ENCODE measurements at regions not wholly inside any gene's neighbourhood (a gene's known extent, or its start where the extent isn't known, plus 50 kb on each side); places are given as distances from the start of the nearest gene placed in this dataset.

DNA sequence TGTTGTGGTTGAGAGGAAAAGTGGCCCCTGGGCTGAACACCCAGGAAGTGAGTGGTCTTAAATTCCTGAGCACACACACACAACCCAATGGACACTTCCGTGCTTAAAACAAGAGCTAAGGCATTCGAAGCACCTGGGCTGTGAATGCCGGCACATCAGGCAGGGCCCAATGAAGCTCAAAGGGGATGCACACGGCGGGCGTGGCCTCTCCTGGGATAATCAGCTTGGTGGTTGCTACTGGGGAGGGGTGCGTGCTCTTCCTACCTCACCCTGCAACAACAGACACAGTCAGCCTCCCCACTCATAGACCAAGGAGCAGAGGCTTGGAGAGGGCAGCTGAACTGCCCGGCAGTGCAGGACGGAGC lies 115.0 kb upstream of the TCERG1L start:
- H3K36me3 Mint-ChIP-seq (ENCODE audit: insufficient read depth, unreplicated experiment): no peaks in the 10 kb centered on the region
- no peaks in the 10 kb centered on the region for H3K9me3 ChIP-seq
- no TSS peak for BruUV-seq (replicated peaks)
- no peaks in the 10 kb centered on the region for H3K4me1 ChIP-seq
- no peaks in the 10 kb centered on the region for H3K27me3 ChIP-seq (replicated peaks; ENCODE audit: control insufficient read depth, insufficient read depth, low read length)
- peaks cover 19% of the 10 kb centered on the region for H3K27me3 Mint-ChIP-seq (ENCODE audit: insufficient read depth, unreplicated experiment)
- H3K4me3 Mint-ChIP-seq (ENCODE audit: unreplicated experiment): no peak overlapping the region
- POLR2A ChIA-PET: interaction anchor here (0.5 kb wide), 1 partner anchor 285 kb away, joined by 3 read pairs; no protein-coding TSS in a partner anchor
- DNase-seq: no peak
- H3K4me3 ChIP-seq (ENCODE audit: low read depth, low read length): no peak overlapping the region
- no peaks in the 10 kb centered on the region for H3K36me3 ChIP-seq (ENCODE audit: control insufficient read depth, insufficient read depth, low read length)
- CTCF ChIA-PET: no interaction called here
- no peaks in the 10 kb centered on the region for H3K9me3 Mint-ChIP-seq (ENCODE audit: unreplicated experiment)
- no peaks in the 10 kb centered on the region for H3K4me1 Mint-ChIP-seq (ENCODE audit: low read depth, unreplicated experiment)
- TF ChIP-seq CTCF (IDR thresholded peaks at IDR 0.05; ENCODE audit: insufficient read depth in 1 of 2, low read depth in 1 of 2, low read length in 1 of 2, severe bottlenecking in 1 of 2, unreplicated experiment in 1 of 2): no peak
- intact Hi-C loops (cut with micrococcal nuclease; ENCODE audit: unreplicated experiment): no loop called here
- H3K27ac Mint-ChIP-seq (ENCODE audit: unreplicated experiment): no peak overlapping the region

GRCh38 chr10:131427281-131427680 lies 115.8 kb upstream of the TCERG1L start:
- H3K4me1 ChIP-seq: no peaks in the 10 kb centered on the region
- no peak for TF ChIP-seq CTCF (IDR thresholded peaks at IDR 0.05; ENCODE audit: insufficient read depth in 1 of 2, low read depth in 1 of 2, low read length in 1 of 2, severe bottlenecking in 1 of 2, unreplicated experiment in 1 of 2)
- Mint-ChIP-seq H3K9me3 (ENCODE audit: unreplicated experiment) (no peaks in the 10 kb centered on the region), H3K27me3 (ENCODE audit: insufficient read depth, unreplicated experiment) (peaks cover 25% of the 10 kb centered on the region), H3K4me3 (ENCODE audit: unreplicated experiment) (no peak overlapping the region), H3K36me3 (ENCODE audit: insufficient read depth, unreplicated experiment) (no peaks in the 10 kb centered on the region), H3K27ac (ENCODE audit: unreplicated experiment) (no peak overlapping the region), H3K4me1 (ENCODE audit: low read depth, unreplicated experiment) (no peaks in the 10 kb centered on the region)
- intact Hi-C loops (cut with micrococcal nuclease; ENCODE audit: unreplicated experiment): no loop called here
- POLR2A ChIA-PET: no interaction called here
- no TSS peak for BruUV-seq (replicated peaks)
- no peak for DNase-seq
- H3K36me3 ChIP-seq (ENCODE audit: control insufficient read depth, insufficient read depth, low read length): no peaks in the 10 kb centered on the region
- no peaks in the 10 kb centered on the region for H3K9me3 ChIP-seq
- H3K4me3 ChIP-seq (ENCODE audit: low read depth, low read length): no peak overlapping the region
- CTCF ChIA-PET: no interaction called here
- no peaks in the 10 kb centered on the region for H3K27me3 ChIP-seq (replicated peaks; ENCODE audit: control insufficient read depth, insufficient read depth, low read length)

GRCh38 chr10:131427901-131428300 lies 116.4 kb upstream of the TCERG1L start:
- H3K36me3 Mint-ChIP-seq (ENCODE audit: insufficient read depth, unreplicated experiment): no peaks in the 10 kb centered on the region
- DNase-seq: no peak
- no peaks in the 10 kb centered on the region for H3K4me1 Mint-ChIP-seq (ENCODE audit: low read depth, unreplicated experiment)
- peaks cover 25% of the 10 kb centered on the region for H3K27me3 Mint-ChIP-seq (ENCODE audit: insufficient read depth, unreplicated experiment)
- no peak overlapping the region for H3K4me3 Mint-ChIP-seq (ENCODE audit: unreplicated experiment)
- intact Hi-C loops (cut with micrococcal nuclease; ENCODE audit: unreplicated experiment): no loop called here
- H3K9me3 Mint-ChIP-seq (ENCODE audit: unreplicated experiment): no peaks in the 10 kb centered on the region
- no peaks in the 10 kb centered on the region for H3K9me3 ChIP-seq
- no peak overlapping the region for H3K4me3 ChIP-seq (ENCODE audit: low read depth, low read length)
- BruUV-seq (replicated peaks): no TSS peak
- H3K4me1 ChIP-seq: no peaks in the 10 kb centered on the region
- H3K27me3 ChIP-seq (replicated peaks; ENCODE audit: control insufficient read depth, insufficient read depth, low read length): no peaks in the 10 kb centered on the region
- ChIA-PET CTCF (no interaction called here), POLR2A (no interaction called here)
- no peak overlapping the region for H3K27ac Mint-ChIP-seq (ENCODE audit: unreplicated experiment)
- no peak for TF ChIP-seq CTCF (IDR thresholded peaks at IDR 0.05; ENCODE audit: insufficient read depth in 1 of 2, low read depth in 1 of 2, low read length in 1 of 2, severe bottlenecking in 1 of 2, unreplicated experiment in 1 of 2)
- no peaks in the 10 kb centered on the region for H3K36me3 ChIP-seq (ENCODE audit: control insufficient read depth, insufficient read depth, low read length)

All from Caco-2 (cell line).